ENCODE measurements at regions not wholly inside any gene's neighbourhood (a gene's known extent, or its start where the extent isn't known, plus 50 kb on each side); places are given as distances from the start of the nearest gene placed in this dataset.

GRCh38 chr2:14930441-14930840 is 297.9 kb downstream of the LRATD1 start:
- Mint-ChIP-seq H3K9me3 (ENCODE audit: unreplicated experiment) (no peaks in the 10 kb centered on the region), H3K4me3 (ENCODE audit: unreplicated experiment) (no peak overlapping the region), H3K27ac (ENCODE audit: unreplicated experiment) (no peak overlapping the region), H3K36me3 (ENCODE audit: low read depth, unreplicated experiment) (no peaks in the 10 kb centered on the region), H3K27me3 (ENCODE audit: low read depth, unreplicated experiment) (no peaks in the 10 kb centered on the region), H3K4me1 (ENCODE audit: low read depth, unreplicated experiment) (no peaks in the 10 kb centered on the region)
- H3K36me3 ChIP-seq (ENCODE audit: insufficient read depth, low read length), result no peaks in the 10 kb centered on the region
- no peak overlapping the region for H2AFZ ChIP-seq (ENCODE audit: low read depth, low read length)
- H3K27me3 ChIP-seq (ENCODE audit: insufficient read depth, low read length), result no peaks in the 10 kb centered on the region
- no peaks in the 10 kb centered on the region for H4K20me1 ChIP-seq (ENCODE audit: insufficient read depth, low read length)
- TF ChIP-seq CTCF (IDR thresholded peaks at IDR 0.05; ENCODE audit: insufficient read depth, low read depth, low read length) (no peak), EZH2 (IDR thresholded peaks at IDR 0.05; ENCODE audit: insufficient read depth, low read length) (no peak)
- DNase-seq (ENCODE audit: low read depth) (no peak), FAIRE-seq (no peak)
- no peak overlapping the region for H3K4me2 ChIP-seq (ENCODE audit: low read length)
- H3K9ac ChIP-seq (ENCODE audit: low read length), result no peak overlapping the region
- H3K4me1 ChIP-seq (ENCODE audit: insufficient read depth, low read length), result no peaks in the 10 kb centered on the region
- H3K27ac ChIP-seq (ENCODE audit: low read depth, low read length), result no peak overlapping the region
- no peaks in the 10 kb centered on the region for H3K9me3 ChIP-seq (ENCODE audit: insufficient read depth, low read depth, low read length)
- no peaks in the 10 kb centered on the region for H3K79me2 ChIP-seq (ENCODE audit: insufficient read depth, low read length)
- H3K4me3 ChIP-seq (ENCODE audit: insufficient read depth, low read depth, low read length), result no peak overlapping the region

GRCh38 chr2:14932285-14932684 is 299.8 kb downstream of the LRATD1 start:
- no peaks in the 10 kb centered on the region for H3K79me2 ChIP-seq (ENCODE audit: insufficient read depth, low read length)
- no peak overlapping the region for H2AFZ ChIP-seq (ENCODE audit: low read depth, low read length)
- H3K36me3 ChIP-seq (ENCODE audit: insufficient read depth, low read length), result no peaks in the 10 kb centered on the region
- Mint-ChIP-seq H3K9me3 (ENCODE audit: unreplicated experiment) (peaks cover 2% of the 10 kb centered on the region), H3K27ac (ENCODE audit: unreplicated experiment) (no peak overlapping the region), H3K4me1 (ENCODE audit: low read depth, unreplicated experiment) (no peaks in the 10 kb centered on the region), H3K27me3 (ENCODE audit: low read depth, unreplicated experiment) (no peaks in the 10 kb centered on the region), H3K36me3 (ENCODE audit: low read depth, unreplicated experiment) (no peaks in the 10 kb centered on the region), H3K4me3 (ENCODE audit: unreplicated experiment) (no peak overlapping the region)
- H4K20me1 ChIP-seq (ENCODE audit: insufficient read depth, low read length), result no peaks in the 10 kb centered on the region
- no peak overlapping the region for H3K9ac ChIP-seq (ENCODE audit: low read length)
- no peak overlapping the region for H3K27ac ChIP-seq (ENCODE audit: low read depth, low read length)
- no peak overlapping the region for H3K4me2 ChIP-seq (ENCODE audit: low read length)
- no peaks in the 10 kb centered on the region for H3K27me3 ChIP-seq (ENCODE audit: insufficient read depth, low read length)
- TF ChIP-seq EZH2 (IDR thresholded peaks at IDR 0.05; ENCODE audit: insufficient read depth, low read length) (no peak), CTCF (IDR thresholded peaks at IDR 0.05; ENCODE audit: insufficient read depth, low read depth, low read length) (no peak)
- DNase-seq (ENCODE audit: low read depth), result peak; percentile 12
- H3K9me3 ChIP-seq (ENCODE audit: insufficient read depth, low read depth, low read length), result no peaks in the 10 kb centered on the region
- no peak overlapping the region for H3K4me3 ChIP-seq (ENCODE audit: insufficient read depth, low read depth, low read length)
- FAIRE-seq, result no peak
- H3K4me1 ChIP-seq (ENCODE audit: insufficient read depth, low read length), result no peaks in the 10 kb centered on the region

GRCh38 chr2:14933753-14934152 is 301.2 kb downstream of the LRATD1 start:
- Mint-ChIP-seq H3K4me1 (ENCODE audit: low read depth, unreplicated experiment) (no peaks in the 10 kb centered on the region), H3K36me3 (ENCODE audit: low read depth, unreplicated experiment) (no peaks in the 10 kb centered on the region), H3K4me3 (ENCODE audit: unreplicated experiment) (no peak overlapping the region), H3K27ac (ENCODE audit: unreplicated experiment) (no peak overlapping the region), H3K27me3 (ENCODE audit: low read depth, unreplicated experiment) (no peaks in the 10 kb centered on the region), H3K9me3 (ENCODE audit: unreplicated experiment) (peaks cover 7% of the 10 kb centered on the region)
- Histone ChIP-seq H3K27me3 (ENCODE audit: insufficient read depth, low read length) (no peaks in the 10 kb centered on the region), H4K20me1 (ENCODE audit: insufficient read depth, low read length) (no peaks in the 10 kb centered on the region), H3K4me2 (ENCODE audit: low read length) (no peak overlapping the region), H3K4me3 (ENCODE audit: insufficient read depth, low read depth, low read length) (no peak overlapping the region), H3K9me3 (ENCODE audit: insufficient read depth, low read depth, low read length) (no peaks in the 10 kb centered on the region), H3K27ac (ENCODE audit: low read depth, low read length) (no peak overlapping the region), H3K4me1 (ENCODE audit: insufficient read depth, low read length) (no peaks in the 10 kb centered on the region), H3K79me2 (ENCODE audit: insufficient read depth, low read length) (no peaks in the 10 kb centered on the region), H3K36me3 (ENCODE audit: insufficient read depth, low read length) (no peaks in the 10 kb centered on the region), H3K9ac (ENCODE audit: low read length) (no peak overlapping the region), H2AFZ (ENCODE audit: low read depth, low read length) (no peak overlapping the region)
- FAIRE-seq (no peak), DNase-seq (ENCODE audit: low read depth) (no peak)
- no peak for TF ChIP-seq EZH2 (IDR thresholded peaks at IDR 0.05; ENCODE audit: insufficient read depth, low read length)
- TF ChIP-seq CTCF (IDR thresholded peaks at IDR 0.05; ENCODE audit: insufficient read depth, low read depth, low read length), result no peak
